Endothelial cell of umbilical vein (primary cell): ENCODE measurements at regions not wholly inside any gene's neighbourhood (a gene's known extent, or its start where the extent isn't known, plus 50 kb on each side); places are given as distances from the start of the nearest gene placed in this dataset.

Experiments
- EZH2 ChIP-seq: IDR thresholded peaks from 2 replicates; pipeline ENCODE4 v1.6.1; 2012; ENCODE audit warnings: borderline replicate concordance, low read depth, mild to moderate bottlenecking, moderate library complexity, low read length, inconsistent platforms; ENCODE audit not compliant: severe bottlenecking
- MYC ChIP-seq: IDR thresholded peaks from one replicate; pipeline ENCODE4 v1.6.1; 2011; ENCODE audit warnings: mild to moderate bottlenecking, low read depth, low read length
- TF ChIP-seq, protein P1 (sequence below), 2 donors: IDR thresholded peaks; 1 replicate in 1 of 2; 2 replicates in 1 of 2; pipeline ENCODE4 v1.5.1; 2011; ENCODE audit warnings: low read length in 2 of 2, mild to moderate bottlenecking in 2 of 2, moderate library complexity in 2 of 2, control low read depth in 1 of 2, inconsistent platforms in 1 of 2, low read depth in 1 of 2; ENCODE audit not compliant: insufficient read depth in 1 of 2; ENCODE audit errors: extremely low read depth in 1 of 2

DNA sequence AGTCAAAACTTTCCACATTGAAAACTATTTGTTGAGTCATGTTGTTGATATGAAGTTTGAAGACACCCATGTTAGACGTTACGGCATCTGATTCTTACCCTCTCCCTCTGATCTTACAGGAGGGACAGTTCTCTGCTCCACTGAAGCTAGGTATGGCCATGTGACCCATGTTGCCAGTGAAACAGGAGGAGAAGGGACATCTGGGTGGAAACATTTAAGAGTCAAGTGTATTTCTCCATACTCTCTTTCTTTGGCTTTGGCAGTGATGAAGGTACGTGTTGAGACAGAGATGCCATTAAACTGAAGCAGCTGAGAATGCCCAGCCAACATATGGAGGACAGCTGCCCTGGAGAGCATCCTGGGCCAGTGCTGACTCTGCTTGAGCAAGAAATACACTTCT, 198.4 kb upstream of the PTGFR start:
- TF ChIP-seq EZH2 (no peak), MYC (no peak)
- TF ChIP-seq, protein P1, sequence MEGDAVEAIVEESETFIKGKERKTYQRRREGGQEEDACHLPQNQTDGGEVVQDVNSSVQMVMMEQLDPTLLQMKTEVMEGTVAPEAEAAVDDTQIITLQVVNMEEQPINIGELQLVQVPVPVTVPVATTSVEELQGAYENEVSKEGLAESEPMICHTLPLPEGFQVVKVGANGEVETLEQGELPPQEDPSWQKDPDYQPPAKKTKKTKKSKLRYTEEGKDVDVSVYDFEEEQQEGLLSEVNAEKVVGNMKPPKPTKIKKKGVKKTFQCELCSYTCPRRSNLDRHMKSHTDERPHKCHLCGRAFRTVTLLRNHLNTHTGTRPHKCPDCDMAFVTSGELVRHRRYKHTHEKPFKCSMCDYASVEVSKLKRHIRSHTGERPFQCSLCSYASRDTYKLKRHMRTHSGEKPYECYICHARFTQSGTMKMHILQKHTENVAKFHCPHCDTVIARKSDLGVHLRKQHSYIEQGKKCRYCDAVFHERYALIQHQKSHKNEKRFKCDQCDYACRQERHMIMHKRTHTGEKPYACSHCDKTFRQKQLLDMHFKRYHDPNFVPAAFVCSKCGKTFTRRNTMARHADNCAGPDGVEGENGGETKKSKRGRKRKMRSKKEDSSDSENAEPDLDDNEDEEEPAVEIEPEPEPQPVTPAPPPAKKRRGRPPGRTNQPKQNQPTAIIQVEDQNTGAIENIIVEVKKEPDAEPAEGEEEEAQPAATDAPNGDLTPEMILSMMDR (IDR thresholded peaks at IDR 0.05; ENCODE audit: extremely low read depth in 1 of 2, insufficient read depth in 1 of 2, low read depth in 1 of 2, low read length in 2 of 2) = no peak
